HG03097 (cell line): ENCODE measurements at regions not wholly inside any gene's neighbourhood (a gene's known extent, or its start where the extent isn't known, plus 50 kb on each side); places are given as distances from the start of the nearest gene placed in this dataset.

Experiments
- ATAC-seq: cut with Tn5 transposase; IDR thresholded peaks from one replicate; pipeline ENCODE4 v1.9.1; 2021; ENCODE audit not compliant: unreplicated experiment, low FRiP score

GRCh38 chr4:67126570-67126969 lies 418.7 kb downstream of the CENPC start:
- no peak for ATAC-seq

GRCh38 chr4:67125636-67126514 lies 419.4 kb downstream of the CENPC start:
- no peak for ATAC-seq

GRCh38 chr4:67124716-67125115 lies 420.6 kb downstream of the CENPC start:
- ATAC-seq, result no peak

GRCh38 chr4:67122029-67122428 lies 423.3 kb downstream of the CENPC start:
- ATAC-seq, result no peak

GRCh38 chr4:67120369-67120768 lies 424.9 kb downstream of the CENPC start:
- ATAC-seq, result no peak

GRCh38 chr4:67109276-67109675 lies 436.0 kb downstream of the CENPC start:
- no peak for ATAC-seq

- no peak for ATAC-seq
These were observed 438.3 kb downstream of the CENPC start for GRCh38 chr4:67106861-67107460.

GRCh38 chr4:67104145-67104544 lies 441.2 kb downstream of the CENPC start:
- no peak for ATAC-seq

GRCh38 chr4:67103001-67103747 lies 442.1 kb downstream of the CENPC start:
- no peak for ATAC-seq

- no peak for ATAC-seq
These were observed 443.7 kb downstream of the CENPC start for GRCh38 chr4:67101612-67102011.

- ATAC-seq, result no peak
These were observed 453.0 kb downstream of the CENPC start for GRCh38 chr4:67092351-67092750.

GRCh38 chr4:67091673-67092072 lies 453.6 kb downstream of the CENPC start:
- no peak for ATAC-seq

- ATAC-seq, result peak; percentile 70
These were observed 457.4 kb downstream of the CENPC start for GRCh38 chr4:67087897-67088296.

- no peak for ATAC-seq
These were observed 460.5 kb downstream of the CENPC start for GRCh38 chr4:67084783-67085182.

- ATAC-seq, result no peak
These were observed 461.8 kb downstream of the CENPC start for GRCh38 chr4:67083496-67083895.

- no peak for ATAC-seq
These were observed 462.6 kb downstream of the CENPC start for GRCh38 chr4:67082746-67083145.

GRCh38 chr4:67080046-67080557 lies 465.2 kb downstream of the CENPC start:
- ATAC-seq, result no peak

- no peak for ATAC-seq
These were observed 473.7 kb downstream of the CENPC start for GRCh38 chr4:67071641-67072040.

GRCh38 chr4:67055319-67055718 lies 490.0 kb downstream of the CENPC start:
- no peak for ATAC-seq

- ATAC-seq, result no peak
These were observed 490.4 kb downstream of the CENPC start for GRCh38 chr4:67054896-67055295.
